Right lobe of liver (tissue), 6 donors: ENCODE measurements at regions not wholly inside any gene's neighbourhood (a gene's known extent, or its start where the extent isn't known, plus 50 kb on each side); places are given as distances from the start of the nearest gene placed in this dataset.
A peak's percentile ranks its signal among the peaks of the same experiment; 100 is the strongest.

ENCODE experiments used
- ATAC-seq, 4 donors: fragments of 200-7000 bp; cut with Tn5 transposase; one replicate each; pipeline ENCODE4 v1.9.1; 2020; ENCODE audit warnings: mild to moderate bottlenecking in 4 of 4, moderate library complexity in 4 of 4
- DNase-seq, 3 donors: peaks; one replicate each; pipeline ENCODE4 v3.0.0-alpha.2; 2020
- H3K27ac ChIP-seq, 3 donors: fragments of 200-600 bp; one replicate each; pipeline ENCODE4 v1.8.0; 2022
- H3K27me3 ChIP-seq, 2 donors: fragments of 200-600 bp; one replicate each; pipeline ENCODE4 v1.8.0; 2022
- H3K36me3 ChIP-seq, 4 donors: fragments of 200-600 bp; sonication (generic) in 1 of 4; one replicate each; pipeline versions ENCODE4 v1.5.1 to v1.8.0; 2017 to 2022; ENCODE audit warnings: control low read depth in 1 of 4
- H3K4me1 ChIP-seq, 4 donors: fragments of 200-600 bp; sonication (generic) in 1 of 4; one replicate each; pipeline versions ENCODE4 v1.5.1 to v1.8.0; 2017 to 2022; ENCODE audit warnings: control low read depth in 1 of 4
- H3K4me3 ChIP-seq, 3 donors: fragments of 200-600 bp; one replicate each; pipeline ENCODE4 v1.8.0; 2022
- H3K9me3 ChIP-seq, 4 donors: fragments of 200-600 bp; sonication (generic) in 1 of 4; one replicate each; pipeline versions ENCODE4 v1.5.1 to v1.8.0; 2017 to 2022; ENCODE audit warnings: control low read depth in 1 of 4
- CTCF ChIP-seq, 4 donors: fragments of 200-600 bp in 3 of 4; fragments of 450-650 bp in 1 of 4; IDR thresholded peaks; one replicate each; pipeline versions ENCODE4 v1.5.1 to v1.8.0; 2016 to 2022; ENCODE audit warnings: antibody characterized with exemption in 4 of 4, mild to moderate bottlenecking in 2 of 4
- POLR2A ChIP-seq: fragments of 450-650 bp; IDR thresholded peaks from one replicate; pipeline ENCODE4 v1.6.1; 2017; ENCODE audit warnings: antibody characterized with exemption, mild to moderate bottlenecking
- WGBS: methylation state at CpG from one replicate; pipeline ENCODE4 v1.1.6; 2018; ENCODE audit warnings: low coverage, low lambda C conversion rate; ENCODE audit not compliant: insufficient coverage; ENCODE audit errors: missing lambda C conversion rate; 5-methylcytosine and 5-hydroxymethylcytosine counted together
- intact Hi-C, 2 donors: fragments of 100-400 bp; cut with DNase I; formaldehyde crosslinking; loops; one replicate each; pipeline versions ENCODE4 v1.11.2 to v1.14.1; 2022
- donor health status: DM: no; HTN: yes; CAD: no.
- donor health status: DM: no; HTN: no; CAD: no.
- donor health status: DM: no; HTN: no; CAD: no.
- donor health status: DM: no; HTN: yes; CAD: no.
- donor health status: DM: no; HTN: yes; CAD: no.

DNA sequence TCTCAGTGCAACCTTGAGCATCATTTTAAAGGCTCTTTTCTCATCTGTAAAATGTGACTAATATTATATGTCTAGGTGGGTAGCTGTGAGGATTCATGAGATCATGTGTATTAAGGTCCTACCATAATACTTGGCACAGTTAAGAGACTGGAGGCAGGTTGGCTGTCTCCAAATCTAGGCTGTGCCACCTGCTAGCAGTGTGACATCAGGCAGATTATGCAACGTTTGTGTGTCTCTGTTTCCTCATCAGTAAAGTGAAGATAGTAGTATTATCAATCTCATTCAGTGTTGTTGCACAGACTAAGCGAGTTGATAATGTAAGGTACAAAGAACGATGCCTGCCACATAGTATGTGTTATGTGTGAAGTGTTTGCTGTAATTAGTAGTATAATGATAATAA is 227.4 kb downstream of the SAMD5 start:
- intact Hi-C loops, result no loop called here
- ATAC-seq (peak in 1 of 4 donors; percentile 44), DNase-seq (no peak)
- WGBS, result 49% methylated on average over 3 of the region's 3 CpGs
- Histone ChIP-seq H3K4me1 (no peaks in the 10 kb centered on the region), H3K4me3 (no peak overlapping the region), H3K9me3 (no peaks in the 10 kb centered on the region), H3K27ac (no peak overlapping the region), H3K27me3 (no peaks in the 10 kb centered on the region), H3K36me3 (no peaks in the 10 kb centered on the region)
- TF ChIP-seq POLR2A, result no peak
- TF ChIP-seq CTCF (IDR thresholded peaks at IDR 0.05), result no peak

DNA sequence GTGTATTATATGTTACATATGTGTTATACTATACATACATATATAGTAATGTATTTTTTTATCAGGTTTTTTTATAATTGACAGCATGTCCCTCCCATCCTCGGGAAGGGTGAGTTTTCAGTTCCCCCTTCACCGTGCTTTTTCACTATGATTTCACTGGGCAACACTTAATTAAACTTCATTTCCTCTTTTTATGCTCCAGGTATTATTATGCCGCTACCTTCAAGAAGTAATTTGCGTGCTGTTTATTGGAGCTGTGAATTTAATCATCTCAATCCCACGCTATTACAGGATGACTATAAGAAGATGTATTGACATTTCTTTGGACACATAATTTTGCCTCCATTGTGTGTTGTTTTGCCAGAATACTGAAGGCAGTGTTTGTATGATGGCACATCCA is 228.6 kb downstream of the SAMD5 start:
- Histone ChIP-seq H3K27ac (no peak overlapping the region), H3K4me3 (no peak overlapping the region), H3K36me3 (no peaks in the 10 kb centered on the region), H3K27me3 (no peaks in the 10 kb centered on the region), H3K9me3 (no peaks in the 10 kb centered on the region), H3K4me1 (no peaks in the 10 kb centered on the region)
- no peak for DNase-seq
- no peak for ATAC-seq
- intact Hi-C loops, result no loop called here
- WGBS, result 72% methylated on average over 5 of the region's 5 CpGs
- TF ChIP-seq CTCF (IDR thresholded peaks at IDR 0.05) (no peak), POLR2A (no peak)

DNA sequence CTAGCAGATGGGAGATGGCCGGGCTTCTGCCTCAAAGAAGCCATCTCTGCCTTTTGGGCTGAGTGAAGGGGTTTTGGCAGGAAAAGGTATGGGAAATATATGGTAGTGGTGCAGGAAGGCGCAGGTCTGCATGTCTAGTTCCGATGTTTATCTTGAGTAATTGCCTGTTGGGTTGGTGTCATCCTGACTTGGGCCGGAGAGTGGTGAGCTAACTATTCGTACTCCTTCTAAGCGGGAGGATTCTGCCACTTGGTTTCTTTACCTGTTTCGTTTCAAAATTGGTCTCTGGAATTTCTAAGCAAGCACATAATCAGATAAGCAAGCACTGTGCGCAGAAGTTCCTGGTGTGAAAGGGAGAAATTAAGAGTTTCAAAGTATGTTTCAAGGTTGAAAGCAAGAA is 229.6 kb downstream of the SAMD5 start:
- Histone ChIP-seq H3K4me3 (no peak overlapping the region), H3K36me3 (no peaks in the 10 kb centered on the region), H3K4me1 (no peaks in the 10 kb centered on the region), H3K9me3 (no peaks in the 10 kb centered on the region), H3K27ac (no peak overlapping the region), H3K27me3 (no peaks in the 10 kb centered on the region)
- DNase-seq, result no peak
- no peak for TF ChIP-seq CTCF (IDR thresholded peaks at IDR 0.05)
- no peak for TF ChIP-seq POLR2A
- no peak for ATAC-seq
- intact Hi-C loops, result no loop called here
- WGBS, result 88% methylated on average over 8 of the region's 8 CpGs

- no peak for DNase-seq
- H3K36me3 ChIP-seq, result no peaks in the 10 kb centered on the region
- no peak overlapping the region for H3K4me3 ChIP-seq
- intact Hi-C loops, result no loop called here
- no peaks in the 10 kb centered on the region for H3K9me3 ChIP-seq
- H3K4me1 ChIP-seq, result no peaks in the 10 kb centered on the region
- no peak overlapping the region for H3K27ac ChIP-seq
- 24% methylated on average over 3 of the region's 3 CpGs for WGBS
- no peak for TF ChIP-seq CTCF (IDR thresholded peaks at IDR 0.05)
- TF ChIP-seq POLR2A, result no peak
- no peak for ATAC-seq
- H3K27me3 ChIP-seq, result no peaks in the 10 kb centered on the region
These were observed 230.1 kb downstream of the SAMD5 start for GRCh38 chr6:147738516-147739162.

DNA sequence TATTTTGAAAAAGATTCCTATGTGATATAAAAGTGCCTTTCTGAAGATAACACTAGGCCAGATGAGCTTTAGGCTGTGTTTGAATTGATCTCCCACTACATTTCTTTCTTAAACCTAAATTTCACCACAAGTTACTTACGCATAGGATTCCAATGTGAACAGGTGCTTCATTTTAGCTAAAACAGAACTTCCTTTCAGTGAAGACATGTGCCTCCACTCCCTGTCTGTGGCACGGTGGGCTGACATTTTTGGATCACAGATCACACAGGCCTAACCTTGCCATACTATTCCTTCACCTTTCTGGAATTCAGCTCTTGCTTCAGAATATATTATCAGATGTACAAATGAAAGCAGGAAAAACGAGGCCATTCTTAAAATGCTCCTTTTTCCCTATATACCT is 231.8 kb downstream of the SAMD5 start:
- Histone ChIP-seq H3K36me3 (no peaks in the 10 kb centered on the region), H3K27ac (no peak overlapping the region), H3K4me1 (no peaks in the 10 kb centered on the region), H3K4me3 (no peak overlapping the region), H3K9me3 (no peaks in the 10 kb centered on the region), H3K27me3 (no peaks in the 10 kb centered on the region)
- ATAC-seq, result no peak
- DNase-seq, result no peak
- no peak for TF ChIP-seq POLR2A
- no peak for TF ChIP-seq CTCF (IDR thresholded peaks at IDR 0.05)
- 87% methylated on average over 3 of the region's 3 CpGs for WGBS
- intact Hi-C loops, result no loop called here
